HL-60 (cell line): ENCODE measurements at regions not wholly inside any gene's neighbourhood (a gene's known extent, or its start where the extent isn't known, plus 50 kb on each side); places are given as distances from the start of the nearest gene placed in this dataset.
"Not testable (repeated sequence)": the region's sequence is repeated elsewhere in the genome, so short reads cannot be mapped to it uniquely, and the experiment has no call there.

ENCODE experiments used
- DNase-seq, 2 experiments: peaks; one replicate each; pipeline ENCODE4 v3.0.0-alpha.2; 2010 to 2020; ENCODE audit warnings: low read depth in 1 of 2, low spot score in 1 of 2
- H3K27ac ChIP-seq: fragments of 250-450 bp; sonication (Bioruptor Pico); replicated peaks from 2 replicates; pipeline ENCODE4 v1.5.1; 2020; ENCODE audit warnings: mild to moderate bottlenecking, moderate library complexity
- H3K27me3 ChIP-seq: fragments of 250-450 bp; sonication (Bioruptor Pico); 2 replicates; pipeline ENCODE4 v1.5.1; 2021; ENCODE audit warnings: mild to moderate bottlenecking, moderate library complexity; ENCODE audit not compliant: insufficient read depth, poor library complexity, severe bottlenecking
- H3K4me3 ChIP-seq: replicated peaks from 2 replicates; pipeline ENCODE4 v1.5.1; 2011; ENCODE audit warnings: mild to moderate bottlenecking, control low read depth, low read length; ENCODE audit not compliant: insufficient read depth
- GABPA ChIP-seq: IDR thresholded peaks from 2 replicates; pipeline ENCODE4 v1.6.1; 2012; ENCODE audit warnings: low read depth
- POLR2AphosphoS5 ChIP-seq: IDR thresholded peaks from 2 replicates; pipeline ENCODE4 v1.6.1; 2012; ENCODE audit warnings: low read depth
- SPI1 ChIP-seq: IDR thresholded peaks from 2 replicates; pipeline ENCODE4 v1.6.1; 2012; ENCODE audit warnings: low read depth, mild to moderate bottlenecking, borderline replicate concordance
- TF ChIP-seq, protein P1 (sequence below): IDR thresholded peaks from 2 replicates; pipeline ENCODE4 v1.6.1; 2012; ENCODE audit warnings: low read depth; ENCODE audit not compliant: insufficient replicate concordance
- TF ChIP-seq, protein P2 (sequence below): IDR thresholded peaks from one replicate; pipeline ENCODE4 v1.5.1; 2011; ENCODE audit warnings: low read length, control low read depth, inconsistent platforms; ENCODE audit not compliant: insufficient read depth

DNA sequence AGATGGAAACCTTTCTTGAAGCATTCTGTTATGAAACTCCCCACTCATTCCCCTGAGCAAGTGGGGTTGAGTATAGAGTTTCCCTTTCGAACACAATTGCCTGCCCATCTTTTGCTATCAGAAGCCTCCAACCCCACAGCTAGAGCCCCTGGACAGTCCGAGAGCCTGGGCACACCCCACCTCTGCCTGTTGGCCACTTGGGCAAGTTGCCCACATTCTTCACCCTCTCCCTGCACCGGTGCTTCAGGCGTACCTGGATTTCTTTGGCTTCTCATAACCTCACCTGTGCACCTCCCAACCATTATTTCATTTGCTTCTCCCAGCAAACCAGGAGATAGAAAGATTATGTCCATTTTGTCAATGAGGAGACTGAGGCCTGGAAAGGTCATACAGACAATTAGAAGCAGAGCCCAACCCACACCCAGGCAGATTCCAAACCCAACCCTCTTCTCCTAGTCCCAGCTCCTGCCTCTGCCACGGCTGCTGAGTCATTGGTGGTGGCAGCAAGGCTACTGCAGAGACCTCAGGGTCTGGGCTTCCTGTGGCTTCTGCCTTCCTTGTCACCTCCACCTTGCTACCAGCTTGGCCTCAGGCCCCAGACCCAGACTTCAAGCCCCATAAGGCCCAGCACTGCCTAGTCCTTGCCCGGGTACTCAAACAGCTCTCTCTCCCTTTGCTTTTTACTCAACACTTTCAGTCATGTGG lies 118.7 kb upstream of the ZBTB40 start:
- H3K27me3 ChIP-seq, result no peaks in the 10 kb centered on the region
- H3K27ac ChIP-seq, result no peak overlapping the region
- TF ChIP-seq, protein P1, sequence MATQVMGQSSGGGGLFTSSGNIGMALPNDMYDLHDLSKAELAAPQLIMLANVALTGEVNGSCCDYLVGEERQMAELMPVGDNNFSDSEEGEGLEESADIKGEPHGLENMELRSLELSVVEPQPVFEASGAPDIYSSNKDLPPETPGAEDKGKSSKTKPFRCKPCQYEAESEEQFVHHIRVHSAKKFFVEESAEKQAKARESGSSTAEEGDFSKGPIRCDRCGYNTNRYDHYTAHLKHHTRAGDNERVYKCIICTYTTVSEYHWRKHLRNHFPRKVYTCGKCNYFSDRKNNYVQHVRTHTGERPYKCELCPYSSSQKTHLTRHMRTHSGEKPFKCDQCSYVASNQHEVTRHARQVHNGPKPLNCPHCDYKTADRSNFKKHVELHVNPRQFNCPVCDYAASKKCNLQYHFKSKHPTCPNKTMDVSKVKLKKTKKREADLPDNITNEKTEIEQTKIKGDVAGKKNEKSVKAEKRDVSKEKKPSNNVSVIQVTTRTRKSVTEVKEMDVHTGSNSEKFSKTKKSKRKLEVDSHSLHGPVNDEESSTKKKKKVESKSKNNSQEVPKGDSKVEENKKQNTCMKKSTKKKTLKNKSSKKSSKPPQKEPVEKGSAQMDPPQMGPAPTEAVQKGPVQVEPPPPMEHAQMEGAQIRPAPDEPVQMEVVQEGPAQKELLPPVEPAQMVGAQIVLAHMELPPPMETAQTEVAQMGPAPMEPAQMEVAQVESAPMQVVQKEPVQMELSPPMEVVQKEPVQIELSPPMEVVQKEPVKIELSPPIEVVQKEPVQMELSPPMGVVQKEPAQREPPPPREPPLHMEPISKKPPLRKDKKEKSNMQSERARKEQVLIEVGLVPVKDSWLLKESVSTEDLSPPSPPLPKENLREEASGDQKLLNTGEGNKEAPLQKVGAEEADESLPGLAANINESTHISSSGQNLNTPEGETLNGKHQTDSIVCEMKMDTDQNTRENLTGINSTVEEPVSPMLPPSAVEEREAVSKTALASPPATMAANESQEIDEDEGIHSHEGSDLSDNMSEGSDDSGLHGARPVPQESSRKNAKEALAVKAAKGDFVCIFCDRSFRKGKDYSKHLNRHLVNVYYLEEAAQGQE, result no peak
- TF ChIP-seq SPI1, result no peak
- TF ChIP-seq GABPA, result no peak
- TF ChIP-seq POLR2AphosphoS5, result no peak
- TF ChIP-seq, protein P2, sequence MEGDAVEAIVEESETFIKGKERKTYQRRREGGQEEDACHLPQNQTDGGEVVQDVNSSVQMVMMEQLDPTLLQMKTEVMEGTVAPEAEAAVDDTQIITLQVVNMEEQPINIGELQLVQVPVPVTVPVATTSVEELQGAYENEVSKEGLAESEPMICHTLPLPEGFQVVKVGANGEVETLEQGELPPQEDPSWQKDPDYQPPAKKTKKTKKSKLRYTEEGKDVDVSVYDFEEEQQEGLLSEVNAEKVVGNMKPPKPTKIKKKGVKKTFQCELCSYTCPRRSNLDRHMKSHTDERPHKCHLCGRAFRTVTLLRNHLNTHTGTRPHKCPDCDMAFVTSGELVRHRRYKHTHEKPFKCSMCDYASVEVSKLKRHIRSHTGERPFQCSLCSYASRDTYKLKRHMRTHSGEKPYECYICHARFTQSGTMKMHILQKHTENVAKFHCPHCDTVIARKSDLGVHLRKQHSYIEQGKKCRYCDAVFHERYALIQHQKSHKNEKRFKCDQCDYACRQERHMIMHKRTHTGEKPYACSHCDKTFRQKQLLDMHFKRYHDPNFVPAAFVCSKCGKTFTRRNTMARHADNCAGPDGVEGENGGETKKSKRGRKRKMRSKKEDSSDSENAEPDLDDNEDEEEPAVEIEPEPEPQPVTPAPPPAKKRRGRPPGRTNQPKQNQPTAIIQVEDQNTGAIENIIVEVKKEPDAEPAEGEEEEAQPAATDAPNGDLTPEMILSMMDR, result no peak
- no peak for DNase-seq
- no peak overlapping the region for H3K4me3 ChIP-seq

- no peak for DNase-seq
- TF ChIP-seq GABPA (no peak), SPI1 (no peak)
- TF ChIP-seq, protein P1, result no peak
- TF ChIP-seq, protein P2, result no peak
- no peaks in the 10 kb centered on the region for H3K27me3 ChIP-seq
- no peak overlapping the region for H3K27ac ChIP-seq
- H3K4me3 ChIP-seq, result no peak overlapping the region
These were observed 118.0 kb upstream of the ZBTB40 start for GRCh38 chr1:22333516-22334121.

DNA sequence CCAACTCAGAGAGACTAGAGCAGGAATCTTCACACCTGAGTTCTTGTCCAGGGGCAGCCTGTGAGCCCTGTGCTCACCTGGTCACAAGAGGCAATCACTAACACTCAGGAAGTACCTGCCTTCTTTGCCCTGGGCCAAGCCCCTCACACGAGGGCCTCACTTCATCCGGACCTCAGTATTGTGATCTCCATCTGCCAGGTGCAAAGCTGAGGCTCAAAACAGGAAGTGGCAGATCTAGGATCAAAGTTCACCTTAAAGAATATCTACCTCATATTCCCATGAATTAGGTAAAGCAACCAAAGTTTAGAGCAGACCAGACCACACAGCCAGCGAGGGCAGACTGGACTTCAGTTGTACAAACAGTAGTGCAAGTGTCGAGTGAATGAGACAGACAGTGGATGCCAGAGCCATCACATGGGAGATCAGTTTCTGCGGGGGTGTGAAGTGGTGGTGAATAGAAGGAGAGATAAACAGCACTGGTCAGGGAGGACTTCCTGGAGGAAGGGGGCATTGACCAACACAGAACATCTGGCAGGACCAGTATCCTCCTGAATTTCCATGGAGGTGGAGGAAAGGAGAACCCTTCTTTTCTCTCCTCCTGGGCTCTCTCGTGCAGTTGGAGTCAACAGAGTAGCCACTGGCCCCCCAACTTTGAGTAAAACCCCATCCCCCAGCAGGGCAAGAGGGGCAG lies 116.6 kb upstream of the ZBTB40 start:
- DNase-seq, result no peak
- TF ChIP-seq GABPA (no peak), SPI1 (peak; percentile 24; the same call in 1 of the 2 replicates)
- TF ChIP-seq, protein P1, result no peak
- no peaks in the 10 kb centered on the region for H3K27me3 ChIP-seq
- H3K27ac ChIP-seq, result no peak overlapping the region
- no peak overlapping the region for H3K4me3 ChIP-seq

DNA sequence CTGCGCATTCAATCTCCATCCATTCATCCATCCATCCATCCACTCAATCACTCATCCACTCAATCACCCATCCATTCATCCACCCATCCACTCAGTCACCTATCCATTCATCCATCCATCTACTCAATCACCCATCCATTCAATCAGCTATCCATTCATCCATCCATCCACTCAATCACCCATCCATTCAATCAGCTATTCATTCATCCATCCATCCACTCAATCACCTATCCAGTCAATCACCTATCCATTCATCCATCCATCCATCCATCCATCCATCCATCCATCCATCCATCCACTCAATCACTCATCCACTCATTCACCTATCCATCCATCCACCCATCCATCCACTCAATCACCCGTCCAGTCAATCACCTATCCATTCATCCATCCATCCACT lies 115.4 kb upstream of the ZBTB40 start:
- not testable (repeated sequence) for DNase-seq, H3K4me3 ChIP-seq, H3K27me3 ChIP-seq, H3K27ac ChIP-seq

- not testable (repeated sequence) for H3K27ac ChIP-seq, DNase-seq, H3K27me3 ChIP-seq, H3K4me3 ChIP-seq
These were observed 114.7 kb upstream of the ZBTB40 start for GRCh38 chr1:22336696-22337545.
